D341Med (cell line): ENCODE measurements at regions not wholly inside any gene's neighbourhood (a gene's known extent, or its start where the extent isn't known, plus 50 kb on each side); places are given as distances from the start of the nearest gene placed in this dataset.
"Not testable (repeated sequence)": the region's sequence is repeated elsewhere in the genome, so short reads cannot be mapped to it uniquely, and the experiment has no call there.

ENCODE experiments used
- DNase-seq: peaks from one replicate; pipeline ENCODE4 v3.0.0; 2012; ENCODE audit warnings: low spot score

GRCh38 chr11:95435628-95436353, 204.8 kb upstream of the SESN3 start:
- DNase-seq, result no peak

- DNase-seq, result no peak
Measured at GRCh38 chr11:95435192-95435591, 204.2 kb upstream of the SESN3 start.

GRCh38 chr11:95434489-95435057, 203.6 kb upstream of the SESN3 start:
- no peak for DNase-seq

- no peak for DNase-seq
Measured at GRCh38 chr11:95434009-95434408, 203.0 kb upstream of the SESN3 start.

GRCh38 chr11:95432714-95433503, 201.9 kb upstream of the SESN3 start:
- no peak for DNase-seq

GRCh38 chr11:95429376-95429907, 198.4 kb upstream of the SESN3 start:
- no peak for DNase-seq

- no peak for DNase-seq
Measured at GRCh38 chr11:95426823-95427462, 195.9 kb upstream of the SESN3 start.

- no peak for DNase-seq
Measured at GRCh38 chr11:95419915-95420314, 188.9 kb upstream of the SESN3 start.

GRCh38 chr11:95418916-95419315, 187.9 kb upstream of the SESN3 start:
- DNase-seq, result no peak

- no peak for DNase-seq
Measured at GRCh38 chr11:95417832-95418231, 186.8 kb upstream of the SESN3 start.

GRCh38 chr11:95415837-95416304, 184.9 kb upstream of the SESN3 start:
- DNase-seq, result no peak

GRCh38 chr11:95414217-95414616, 183.2 kb upstream of the SESN3 start:
- DNase-seq, result no peak

GRCh38 chr11:95413761-95414160, 182.8 kb upstream of the SESN3 start:
- DNase-seq, result no peak

GRCh38 chr11:95413021-95413420, 182.0 kb upstream of the SESN3 start:
- DNase-seq, result no peak

GRCh38 chr11:95412074-95412473, 181.1 kb upstream of the SESN3 start:
- DNase-seq, result no peak

GRCh38 chr11:95410707-95411106, 179.7 kb upstream of the SESN3 start:
- DNase-seq, result not testable (repeated sequence)

- no peak for DNase-seq
Measured at GRCh38 chr11:95406271-95406670, 175.3 kb upstream of the SESN3 start.

- DNase-seq, result no peak
Measured at GRCh38 chr11:95404370-95404769, 173.4 kb upstream of the SESN3 start.

- no peak for DNase-seq
Measured at GRCh38 chr11:95398437-95399112, 167.6 kb upstream of the SESN3 start.

GRCh38 chr11:95392644-95393043, 161.6 kb upstream of the SESN3 start:
- no peak for DNase-seq

GRCh38 chr11:95389427-95389826, 158.4 kb upstream of the SESN3 start:
- DNase-seq, result no peak

- no peak for DNase-seq
Measured at GRCh38 chr11:95388086-95388485, 157.1 kb upstream of the SESN3 start.
